CD14-positive monocyte (primary cell): ENCODE measurements at regions not wholly inside any gene's neighbourhood (a gene's known extent, or its start where the extent isn't known, plus 50 kb on each side); places are given as distances from the start of the nearest gene placed in this dataset.

Source experiments
- DNase-seq, 3 donors: peaks; one replicate each; pipeline ENCODE4 v3.0.0-alpha.2; 2011 to 2022
- H2AFZ ChIP-seq: 2 replicates; pipeline ENCODE4 v1.6.0; 2012; ENCODE audit warnings: mild to moderate bottlenecking, low read depth, low read length, inconsistent platforms; ENCODE audit not compliant: insufficient read depth, poor library complexity, severe bottlenecking
- H3K27ac ChIP-seq, 2 donors: 1 replicate in 1 of 2; 2 replicates in 1 of 2; pipeline ENCODE4 v1.5.1; 2012 to 2013; ENCODE audit warnings: low read length in 2 of 2, control low read depth in 1 of 2, inconsistent platforms in 1 of 2, low read depth in 1 of 2, mild to moderate bottlenecking in 1 of 2
- H3K27me3 ChIP-seq, 2 donors: one replicate each; pipeline versions ENCODE4 v1.6.0 to v1.6.1; 2011 to 2013; ENCODE audit warnings: low read length in 2 of 2; ENCODE audit not compliant: control insufficient read depth in 2 of 2, insufficient read depth in 2 of 2
- H3K36me3 ChIP-seq, 2 donors: replicated peaks in 1 of 2; 1 replicate in 1 of 2; 2 replicates in 1 of 2; pipeline versions ENCODE4 v1.5.1 to v1.6.1; 2012 to 2013; ENCODE audit warnings: low read length in 2 of 2, control low read depth in 1 of 2, inconsistent platforms in 1 of 2, mild to moderate bottlenecking in 1 of 2; ENCODE audit not compliant: insufficient read depth in 2 of 2, control insufficient read depth in 1 of 2
- H3K4me1 ChIP-seq, 2 donors: 1 replicate in 1 of 2; 2 replicates in 1 of 2; pipeline versions ENCODE4 v1.5.1 to v1.6.1; 2012 to 2013; ENCODE audit warnings: low read length in 2 of 2, control low read depth in 1 of 2, inconsistent platforms in 1 of 2, mild to moderate bottlenecking in 1 of 2, moderate library complexity in 1 of 2; ENCODE audit not compliant: insufficient read depth in 2 of 2, control insufficient read depth in 1 of 2
- H3K4me2 ChIP-seq: replicated peaks from 2 replicates; pipeline ENCODE3; 2012; ENCODE audit warnings: low read length, moderate library complexity, mild to moderate bottlenecking; ENCODE audit not compliant: poor library complexity, severe bottlenecking; ENCODE audit errors: extremely low read depth
- H3K4me3 ChIP-seq, 3 experiments: fragments of 200-600 bp in 1 of 3; sonication (generic) in 1 of 3; replicated peaks in 1 of 3; 1 replicate in 2 of 3; 2 replicates in 1 of 3; pipeline ENCODE4 v1.5.1; 2011 to 2013; ENCODE audit warnings: low read length in 3 of 3, mild to moderate bottlenecking in 3 of 3, control low read depth in 2 of 3, low read depth in 2 of 3, inconsistent platforms in 1 of 3, moderate library complexity in 1 of 3
- H3K79me2 ChIP-seq: 2 replicates; pipeline ENCODE4 v1.6.0; 2012; ENCODE audit warnings: mild to moderate bottlenecking, control low read depth, inconsistent platforms, low read length, moderate library complexity; ENCODE audit not compliant: insufficient read depth
- H3K9ac ChIP-seq: 2 replicates; pipeline ENCODE4 v1.6.0; 2017; ENCODE audit warnings: low read length, mild to moderate bottlenecking; ENCODE audit not compliant: insufficient read depth, poor library complexity, severe bottlenecking
- H3K9me3 ChIP-seq, 2 donors: replicated peaks in 1 of 2; 1 replicate in 1 of 2; 2 replicates in 1 of 2; pipeline versions ENCODE4 v1.5.1 to v1.6.1; 2012 to 2013; ENCODE audit warnings: low read length in 2 of 2, control low read depth in 1 of 2; ENCODE audit not compliant: control insufficient read depth in 1 of 2, insufficient read depth in 1 of 2
- H4K20me1 ChIP-seq: 2 replicates; pipeline ENCODE4 v1.6.0; 2012; ENCODE audit warnings: mild to moderate bottlenecking, low read length, control low read depth, moderate library complexity; ENCODE audit not compliant: insufficient read depth
- H3K27ac Mint-ChIP-seq, 7 donors: one replicate each; pipeline ENCODE4 v1.8.0; 2020; ENCODE audit warnings: mild to moderate bottlenecking in 7 of 7, mixed read lengths in 7 of 7, moderate library complexity in 6 of 7, inconsistent platforms in 2 of 7
- H3K27me3 Mint-ChIP-seq, 3 donors: one replicate each; pipeline ENCODE4 v1.8.0; 2021 to 2022; ENCODE audit warnings: low read depth in 3 of 3, mild to moderate bottlenecking in 3 of 3, mixed read lengths in 3 of 3, moderate library complexity in 3 of 3, inconsistent platforms in 1 of 3
- H3K36me3 Mint-ChIP-seq, 2 donors: one replicate each; pipeline ENCODE4 v1.8.0; 2020; ENCODE audit warnings: mixed read lengths in 2 of 2, inconsistent platforms in 1 of 2, mild to moderate bottlenecking in 1 of 2
- H3K4me1 Mint-ChIP-seq: one replicate; pipeline ENCODE4 v1.8.0; 2020; ENCODE audit warnings: mild to moderate bottlenecking, mixed read lengths
- H3K4me3 Mint-ChIP-seq, 2 donors: one replicate each; pipeline ENCODE4 v1.8.0; 2020; ENCODE audit warnings: mild to moderate bottlenecking in 2 of 2, mixed read lengths in 2 of 2, moderate library complexity in 1 of 2
- H3K9me3 Mint-ChIP-seq, 7 donors: one replicate each; pipeline ENCODE4 v1.8.0; 2020 to 2022; ENCODE audit warnings: mixed read lengths in 7 of 7, mild to moderate bottlenecking in 6 of 7, moderate library complexity in 6 of 7, inconsistent platforms in 2 of 7
- CTCF ChIP-seq: fragments of 200-600 bp; IDR thresholded peaks from one replicate; pipeline ENCODE4 v1.8.0; 2022; ENCODE audit warnings: antibody characterized with exemption, mild to moderate bottlenecking
- WGBS: methylation state at CpG from one replicate; pipeline ENCODE4 v1.1.5; 2013; ENCODE audit warnings: missing lambda C conversion rate; ENCODE audit not compliant: insufficient coverage; 5-methylcytosine and 5-hydroxymethylcytosine counted together
- intact Hi-C, 2 donors: fragments of 100-400 bp; cut with micrococcal nuclease; formaldehyde crosslinking; loops; one replicate each; pipeline versions ENCODE4 v1.15.0 to v1.15.1; 2023

GRCh38 chr12:25320123-25321006 lies 69.6 kb upstream of the KRAS start:
- peaks cover 0 to 1% (median 0%) of the 10 kb centered on the region in 7 donors for H3K9me3 Mint-ChIP-seq
- TF ChIP-seq CTCF = no peak
- Histone ChIP-seq H3K9me3 (no peaks in the 10 kb centered on the region), H3K36me3 (no peaks in the 10 kb centered on the region), H3K27ac (no peak overlapping the region), H3K9ac (no peak overlapping the region), H2AFZ (no peak overlapping the region), H3K27me3 (no peaks in the 10 kb centered on the region), H3K4me3 (no peak overlapping the region), H3K4me2 (no peak overlapping the region), H4K20me1 (no peaks in the 10 kb centered on the region), H3K79me2 (no peaks in the 10 kb centered on the region), H3K4me1 (no peaks in the 10 kb centered on the region)
- no peak overlapping the region for H3K4me3 Mint-ChIP-seq
- no peak overlapping the region for H3K27ac Mint-ChIP-seq
- WGBS = 13% methylated on average over 1 of the region's 5 CpGs
- DNase-seq = peak in 2 of 3 donors; percentile 4 to 18
- intact Hi-C loops = no loop called here
- peaks cover 17% of the 10 kb centered on the region for H3K4me1 Mint-ChIP-seq
- H3K36me3 Mint-ChIP-seq = no peaks in the 10 kb centered on the region
- H3K27me3 Mint-ChIP-seq = peaks cover 0 to 6% (median 1%) of the 10 kb centered on the region in 3 donors

GRCh38 chr12:25319233-25319984 lies 68.7 kb upstream of the KRAS start:
- H4K20me1 ChIP-seq = no peaks in the 10 kb centered on the region
- no peak overlapping the region for H3K4me2 ChIP-seq
- TF ChIP-seq CTCF = no peak
- peaks cover 0 to 2% (median 0%) of the 10 kb centered on the region in 7 donors for H3K9me3 Mint-ChIP-seq
- H3K27me3 ChIP-seq = no peaks in the 10 kb centered on the region
- no peaks in the 10 kb centered on the region for H3K9me3 ChIP-seq
- H3K36me3 ChIP-seq = no peaks in the 10 kb centered on the region
- H3K27ac ChIP-seq = no peak overlapping the region
- no peak overlapping the region for H3K9ac ChIP-seq
- peaks cover 0 to 6% (median 1%) of the 10 kb centered on the region in 3 donors for H3K27me3 Mint-ChIP-seq
- H2AFZ ChIP-seq = no peak overlapping the region
- H3K4me3 Mint-ChIP-seq = no peak overlapping the region
- H3K4me3 ChIP-seq = no peak overlapping the region
- H3K4me1 Mint-ChIP-seq = peaks cover 17% of the 10 kb centered on the region
- no peaks in the 10 kb centered on the region for H3K4me1 ChIP-seq
- H3K36me3 Mint-ChIP-seq = no peaks in the 10 kb centered on the region
- intact Hi-C loops = no loop called here
- WGBS = no CpG with 5 or more reads among the region's 7 CpGs
- H3K27ac Mint-ChIP-seq = no peak overlapping the region
- H3K79me2 ChIP-seq = no peaks in the 10 kb centered on the region
- no peak for DNase-seq
